SJSA1 (cell line): ENCODE measurements at regions not wholly inside any gene's neighbourhood (a gene's known extent, or its start where the extent isn't known, plus 50 kb on each side); places are given as distances from the start of the nearest gene placed in this dataset.
A peak's percentile ranks its signal among the peaks of the same experiment; 100 is the strongest.

ENCODE experiments used
- DNase-seq, 2 experiments: peaks; one replicate each; pipeline ENCODE4 v3.0.0-alpha.2; 2015 to 2020; ENCODE audit warnings: low spot score in 2 of 2, low read depth in 1 of 2
- H3K27ac ChIP-seq: fragments of 250-450 bp; sonication (Bioruptor Pico); 2 replicates; pipeline ENCODE4 v1.5.1; 2020; ENCODE audit warnings: mild to moderate bottlenecking, moderate library complexity
- H3K27me3 ChIP-seq: fragments of 250-450 bp; sonication (Bioruptor Pico); replicated peaks from 2 replicates; pipeline ENCODE4 v1.5.1; 2020; ENCODE audit warnings: mild to moderate bottlenecking, moderate library complexity
- H3K36me3 ChIP-seq: fragments of 250-450 bp; sonication (Bioruptor Pico); 2 replicates; pipeline ENCODE4 v1.5.1; 2020; ENCODE audit warnings: mild to moderate bottlenecking
- H3K4me1 ChIP-seq: fragments of 250-450 bp; sonication (Bioruptor Pico); replicated peaks from 2 replicates; pipeline ENCODE4 v1.6.1; 2021; ENCODE audit warnings: mild to moderate bottlenecking
- H3K4me3 ChIP-seq: fragments of 250-450 bp; sonication (Bioruptor Pico); 2 replicates; pipeline ENCODE4 v1.5.1; 2020; ENCODE audit warnings: mild to moderate bottlenecking
- H3K9me3 ChIP-seq: fragments of 250-450 bp; sonication (Bioruptor Pico); replicated peaks from 2 replicates; pipeline ENCODE4 v1.5.1; 2020; ENCODE audit warnings: mild to moderate bottlenecking

- no peaks in the 10 kb centered on the region for H3K27me3 ChIP-seq
- peak in 1 of 2 experiments; percentile 23 for DNase-seq
- no peak overlapping the region for H3K27ac ChIP-seq
- no peak overlapping the region for H3K4me3 ChIP-seq
- no peaks in the 10 kb centered on the region for H3K36me3 ChIP-seq
- H3K4me1 ChIP-seq = no peaks in the 10 kb centered on the region
- H3K9me3 ChIP-seq = no peaks in the 10 kb centered on the region
Measured at GRCh38 chr5:62143268-62144229, 162.5 kb upstream of the KIF2A start.

- no peak overlapping the region for H3K27ac ChIP-seq
- H3K36me3 ChIP-seq = no peaks in the 10 kb centered on the region
- no peak for DNase-seq
- H3K4me1 ChIP-seq = no peaks in the 10 kb centered on the region
- H3K27me3 ChIP-seq = no peaks in the 10 kb centered on the region
- H3K4me3 ChIP-seq = no peak overlapping the region
- no peaks in the 10 kb centered on the region for H3K9me3 ChIP-seq
Measured at GRCh38 chr5:62144401-62145022, 161.5 kb upstream of the KIF2A start.

GRCh38 chr5:62149879-62150278 is 156.1 kb upstream of the KIF2A start:
- Histone ChIP-seq H3K36me3 (no peaks in the 10 kb centered on the region), H3K27me3 (no peaks in the 10 kb centered on the region; the same call in 1 of the 2 replicates), H3K4me3 (no peak overlapping the region), H3K9me3 (no peaks in the 10 kb centered on the region), H3K4me1 (no peaks in the 10 kb centered on the region), H3K27ac (no peak overlapping the region)
- no peak for DNase-seq

- Histone ChIP-seq H3K27ac (no peak overlapping the region), H3K27me3 (no peaks in the 10 kb centered on the region; the same call in 1 of the 2 replicates), H3K9me3 (no peaks in the 10 kb centered on the region), H3K36me3 (no peaks in the 10 kb centered on the region), H3K4me1 (no peaks in the 10 kb centered on the region), H3K4me3 (no peak overlapping the region)
- DNase-seq = no peak
Measured at GRCh38 chr5:62152394-62153087, 153.5 kb upstream of the KIF2A start.

- Histone ChIP-seq H3K27me3 (no peaks in the 10 kb centered on the region; the same call in 1 of the 2 replicates), H3K27ac (no peak overlapping the region), H3K9me3 (no peaks in the 10 kb centered on the region), H3K4me1 (no peaks in the 10 kb centered on the region), H3K4me3 (no peak overlapping the region), H3K36me3 (no peaks in the 10 kb centered on the region)
- DNase-seq = no peak
Measured at GRCh38 chr5:62154758-62155157, 151.2 kb upstream of the KIF2A start.

- Histone ChIP-seq H3K27me3 (no peaks in the 10 kb centered on the region; the same call in 1 of the 2 replicates), H3K4me3 (no peak overlapping the region), H3K27ac (no peak overlapping the region), H3K4me1 (no peaks in the 10 kb centered on the region), H3K36me3 (no peaks in the 10 kb centered on the region), H3K9me3 (no peaks in the 10 kb centered on the region)
- DNase-seq = no peak
Measured at GRCh38 chr5:62155988-62156387, 150.0 kb upstream of the KIF2A start.

GRCh38 chr5:62167561-62168057 is 138.4 kb upstream of the KIF2A start:
- no peaks in the 10 kb centered on the region for H3K9me3 ChIP-seq
- DNase-seq = no peak
- no peaks in the 10 kb centered on the region for H3K27me3 ChIP-seq
- no peaks in the 10 kb centered on the region for H3K4me1 ChIP-seq
- no peak overlapping the region for H3K27ac ChIP-seq
- H3K36me3 ChIP-seq = no peaks in the 10 kb centered on the region
- H3K4me3 ChIP-seq = no peak overlapping the region

GRCh38 chr5:62168506-62169281 is 137.3 kb upstream of the KIF2A start:
- Histone ChIP-seq H3K27ac (no peak overlapping the region), H3K4me3 (no peak overlapping the region), H3K27me3 (no peaks in the 10 kb centered on the region), H3K36me3 (no peaks in the 10 kb centered on the region), H3K4me1 (no peaks in the 10 kb centered on the region), H3K9me3 (no peaks in the 10 kb centered on the region)
- no peak for DNase-seq

- Histone ChIP-seq H3K4me3 (no peak overlapping the region), H3K9me3 (no peaks in the 10 kb centered on the region), H3K36me3 (no peaks in the 10 kb centered on the region), H3K27me3 (no peaks in the 10 kb centered on the region), H3K4me1 (no peaks in the 10 kb centered on the region), H3K27ac (no peak overlapping the region)
- DNase-seq = no peak
Measured at GRCh38 chr5:62178258-62178657, 127.7 kb upstream of the KIF2A start.

GRCh38 chr5:62182802-62183201 is 123.2 kb upstream of the KIF2A start:
- no peak for DNase-seq
- Histone ChIP-seq H3K36me3 (no peaks in the 10 kb centered on the region), H3K4me1 (no peaks in the 10 kb centered on the region), H3K27ac (no peak overlapping the region), H3K9me3 (no peaks in the 10 kb centered on the region), H3K27me3 (no peaks in the 10 kb centered on the region), H3K4me3 (no peak overlapping the region)

- H3K36me3 ChIP-seq = no peaks in the 10 kb centered on the region
- no peaks in the 10 kb centered on the region for H3K27me3 ChIP-seq
- H3K27ac ChIP-seq = no peak overlapping the region
- DNase-seq = no peak
- no peaks in the 10 kb centered on the region for H3K9me3 ChIP-seq
- no peak overlapping the region for H3K4me3 ChIP-seq
- H3K4me1 ChIP-seq = no peaks in the 10 kb centered on the region
Measured at GRCh38 chr5:62183727-62184126, 122.3 kb upstream of the KIF2A start.

GRCh38 chr5:62184444-62184843 is 121.6 kb upstream of the KIF2A start:
- Histone ChIP-seq H3K4me3 (no peak overlapping the region), H3K27ac (no peak overlapping the region), H3K4me1 (no peaks in the 10 kb centered on the region)

GRCh38 chr5:62190173-62190572 is 115.8 kb upstream of the KIF2A start:
- Histone ChIP-seq H3K9me3 (no peaks in the 10 kb centered on the region), H3K4me1 (no peaks in the 10 kb centered on the region), H3K27ac (no peak overlapping the region), H3K36me3 (no peaks in the 10 kb centered on the region), H3K27me3 (no peaks in the 10 kb centered on the region), H3K4me3 (no peak overlapping the region)
- no peak for DNase-seq

More at GRCh38 chr5:62184444-62184843, 121.6 kb upstream of the KIF2A start:
- Histone ChIP-seq H3K27me3 (no peaks in the 10 kb centered on the region), H3K36me3 (no peaks in the 10 kb centered on the region), H3K9me3 (no peaks in the 10 kb centered on the region)
- DNase-seq = no peak
